Bone marrow (tissue), 2 donors: ENCODE measurements at regions not wholly inside any gene's neighbourhood (a gene's known extent, or its start where the extent isn't known, plus 50 kb on each side); places are given as distances from the start of the nearest gene placed in this dataset.
"Not testable (repeated sequence)": the region's sequence is repeated elsewhere in the genome, so short reads cannot be mapped to it uniquely, and the experiment has no call there.

ENCODE experiments used
- DNase-seq, 2 donors: peaks; one replicate each; lab custom pipeline; 2025; lab: John Stamatoyannopoulos, UW

DNA sequence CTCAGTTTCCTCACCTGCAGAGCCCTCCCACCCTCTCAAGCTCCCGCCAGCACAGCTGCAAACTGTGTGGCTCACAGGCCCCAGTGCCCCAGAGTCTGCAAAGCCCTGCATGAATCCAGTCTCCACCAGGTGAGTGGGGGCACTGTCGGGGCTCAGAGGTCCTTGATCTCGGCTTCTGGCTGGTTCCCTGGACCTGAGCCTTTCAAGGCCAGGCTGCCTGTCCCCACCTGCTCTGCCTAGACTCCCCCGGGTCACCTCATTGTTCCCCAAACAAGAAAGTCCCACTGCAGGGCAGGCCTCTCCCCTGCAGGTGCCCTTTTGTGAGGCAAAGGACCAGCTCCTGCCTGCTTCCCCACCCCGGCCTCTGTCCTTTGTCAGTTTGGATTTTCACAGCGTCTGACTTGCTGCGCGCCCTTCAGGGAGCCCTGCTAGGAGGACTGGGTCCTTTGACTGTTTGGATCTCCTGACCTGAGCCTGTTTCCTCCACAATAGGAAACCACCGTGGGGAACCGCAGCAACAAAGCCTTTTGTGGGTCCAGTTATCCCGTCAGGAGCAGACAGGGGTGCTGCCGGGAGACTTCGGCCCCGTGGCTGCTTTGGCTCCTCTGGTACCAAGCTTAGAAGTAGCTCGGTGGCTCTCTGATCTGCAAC is 200.5 kb upstream of the HDAC4 start:
- DNase-seq = no peak

DNA sequence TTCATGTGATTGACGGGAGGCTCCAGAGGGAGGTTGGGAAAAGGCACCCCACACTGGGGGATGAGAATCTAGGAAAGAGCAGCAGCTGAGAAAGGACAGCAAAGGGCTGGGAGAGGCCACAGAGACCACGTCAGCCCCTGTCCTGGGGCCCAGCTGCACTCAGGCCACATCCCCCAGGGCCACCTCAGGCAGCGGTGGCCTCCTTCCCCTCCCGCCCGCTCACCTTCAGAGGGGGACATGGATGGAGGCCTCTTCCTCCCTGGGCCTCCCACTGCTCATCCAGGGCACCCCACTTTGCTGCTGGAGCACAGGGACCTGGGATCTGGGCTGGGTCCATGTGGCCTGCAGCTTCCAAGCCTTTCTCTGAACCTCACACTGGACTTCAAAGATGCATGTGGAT is 199.8 kb upstream of the HDAC4 start:
- DNase-seq = no peak

DNA sequence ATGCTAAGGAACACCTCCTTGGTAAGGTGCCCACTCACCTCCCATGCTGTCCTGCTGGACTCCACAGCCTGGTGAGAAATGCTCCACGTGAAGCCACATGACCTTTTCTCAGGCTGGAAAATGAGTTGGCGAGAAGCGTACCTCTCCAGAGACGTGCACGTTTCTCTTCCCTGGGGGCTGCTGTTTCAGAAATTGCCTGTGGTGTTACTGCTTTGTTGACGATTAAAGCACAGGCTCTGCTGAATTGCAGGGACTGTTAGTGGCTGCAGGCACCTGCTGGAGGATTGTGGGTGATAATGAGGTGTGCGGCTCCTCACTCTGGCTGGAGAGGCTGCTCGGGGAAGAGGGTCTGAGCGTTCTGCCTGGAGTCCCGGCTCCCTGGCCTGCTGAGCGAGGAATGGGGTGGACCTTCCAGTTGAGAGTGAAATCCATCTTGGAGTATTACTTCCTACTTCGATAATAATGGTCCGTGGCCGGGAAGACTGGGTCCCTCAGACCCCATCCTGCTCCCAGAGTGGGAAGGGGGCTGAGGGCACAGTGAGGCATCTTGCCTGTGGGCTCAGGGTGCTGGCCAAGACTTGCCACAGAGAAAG is 199.3 kb upstream of the HDAC4 start:
- DNase-seq = no peak

DNA sequence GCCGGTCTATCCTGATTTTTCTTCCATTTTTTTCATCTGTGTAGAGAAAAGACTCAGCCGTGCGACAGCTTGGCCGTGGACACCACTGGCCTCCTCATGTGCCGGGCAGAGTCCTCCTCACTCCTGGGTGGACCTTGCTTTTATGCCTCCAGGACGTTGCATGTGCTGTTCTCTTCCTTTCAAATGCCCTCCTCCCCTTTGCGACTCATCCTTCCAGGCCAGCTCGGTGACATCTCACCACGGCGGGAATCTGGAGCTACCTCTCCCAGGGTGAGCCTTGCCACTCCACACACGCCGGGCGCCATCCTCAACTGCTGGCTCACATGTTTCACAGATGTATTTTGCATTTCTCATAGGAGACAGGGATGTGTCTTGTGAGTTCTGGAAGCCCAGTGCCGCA is 198.5 kb upstream of the HDAC4 start:
- no peak for DNase-seq

DNA sequence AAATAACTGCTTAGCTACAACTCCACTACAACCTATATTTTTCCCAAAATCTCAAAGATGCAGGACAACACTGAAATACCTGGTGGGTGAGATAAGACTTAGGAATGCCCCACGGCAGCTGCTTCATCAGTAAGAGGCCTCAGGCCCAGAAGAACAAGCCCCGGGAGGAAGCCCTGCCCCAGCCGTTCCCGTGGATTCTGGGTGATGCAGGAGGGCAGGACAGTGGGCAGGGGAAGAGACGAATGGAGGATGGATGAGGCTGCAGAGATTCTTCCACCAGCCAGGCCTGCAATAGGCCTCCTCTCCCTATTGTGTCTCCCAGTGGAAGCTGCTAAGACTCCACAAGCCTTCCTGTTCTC is 197.9 kb upstream of the HDAC4 start:
- no peak for DNase-seq

DNA sequence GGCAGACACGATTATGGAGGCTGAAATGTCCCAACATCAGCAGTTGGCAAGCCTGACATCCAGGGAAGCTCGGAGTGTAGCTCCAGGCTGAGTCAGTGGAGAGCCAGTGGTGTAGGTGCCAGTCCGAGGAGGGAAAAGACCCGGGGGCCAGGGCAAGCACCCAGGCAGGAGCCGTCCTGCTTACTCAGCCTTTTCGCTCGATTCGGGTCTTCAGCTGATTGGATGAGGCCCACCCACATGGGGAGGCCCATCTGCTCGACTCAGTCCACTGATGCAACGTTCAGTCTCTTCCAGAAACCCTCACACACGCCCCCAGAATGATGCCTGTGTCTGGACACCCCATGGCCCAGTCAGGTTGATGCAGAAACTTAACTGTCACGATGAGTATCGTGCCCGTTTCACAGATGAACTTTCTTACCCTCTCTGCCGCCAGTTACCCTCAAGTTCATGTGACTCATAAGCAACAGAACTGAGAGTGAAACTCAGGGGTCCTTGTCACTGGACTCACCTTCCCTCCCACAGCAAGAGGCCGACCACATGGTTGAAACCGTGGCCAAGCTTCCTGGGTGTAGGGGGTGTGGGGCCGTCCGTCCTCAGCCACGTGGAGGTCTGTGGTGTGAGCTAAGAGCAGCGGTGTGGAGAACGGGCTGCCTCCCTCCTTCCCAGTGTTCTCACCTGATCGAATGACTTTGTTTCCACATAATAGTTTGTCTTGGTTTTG is 197.4 kb upstream of the HDAC4 start:
- no peak for DNase-seq

DNA sequence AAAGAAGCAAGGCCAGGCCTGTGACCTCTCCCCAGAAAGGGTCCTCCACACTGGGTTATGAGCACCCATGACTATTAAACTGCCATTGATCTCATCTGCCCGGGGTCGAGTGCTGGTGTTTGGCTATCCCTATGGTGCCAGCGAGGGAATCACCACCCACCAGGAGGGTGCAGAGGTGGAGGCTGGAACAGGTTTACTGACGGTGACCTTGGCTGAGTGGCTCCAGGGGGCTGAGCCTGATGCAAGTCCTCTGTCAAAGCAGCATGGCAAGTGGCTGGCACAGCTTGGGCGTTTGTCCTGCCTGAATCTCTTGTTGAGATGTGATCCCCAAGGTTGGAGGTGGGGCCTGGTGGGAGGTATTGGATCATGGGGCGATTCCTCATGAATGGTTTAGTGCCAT is 196.4 kb upstream of the HDAC4 start:
- DNase-seq = no peak

GRCh38 chr2:239596792-239597191 is 196.0 kb upstream of the HDAC4 start:
- DNase-seq = no peak

- DNase-seq = no peak
Measured at GRCh38 chr2:239596253-239596652, 195.4 kb upstream of the HDAC4 start.

GRCh38 chr2:239595726-239596125 is 194.9 kb upstream of the HDAC4 start:
- DNase-seq = no peak

DNA sequence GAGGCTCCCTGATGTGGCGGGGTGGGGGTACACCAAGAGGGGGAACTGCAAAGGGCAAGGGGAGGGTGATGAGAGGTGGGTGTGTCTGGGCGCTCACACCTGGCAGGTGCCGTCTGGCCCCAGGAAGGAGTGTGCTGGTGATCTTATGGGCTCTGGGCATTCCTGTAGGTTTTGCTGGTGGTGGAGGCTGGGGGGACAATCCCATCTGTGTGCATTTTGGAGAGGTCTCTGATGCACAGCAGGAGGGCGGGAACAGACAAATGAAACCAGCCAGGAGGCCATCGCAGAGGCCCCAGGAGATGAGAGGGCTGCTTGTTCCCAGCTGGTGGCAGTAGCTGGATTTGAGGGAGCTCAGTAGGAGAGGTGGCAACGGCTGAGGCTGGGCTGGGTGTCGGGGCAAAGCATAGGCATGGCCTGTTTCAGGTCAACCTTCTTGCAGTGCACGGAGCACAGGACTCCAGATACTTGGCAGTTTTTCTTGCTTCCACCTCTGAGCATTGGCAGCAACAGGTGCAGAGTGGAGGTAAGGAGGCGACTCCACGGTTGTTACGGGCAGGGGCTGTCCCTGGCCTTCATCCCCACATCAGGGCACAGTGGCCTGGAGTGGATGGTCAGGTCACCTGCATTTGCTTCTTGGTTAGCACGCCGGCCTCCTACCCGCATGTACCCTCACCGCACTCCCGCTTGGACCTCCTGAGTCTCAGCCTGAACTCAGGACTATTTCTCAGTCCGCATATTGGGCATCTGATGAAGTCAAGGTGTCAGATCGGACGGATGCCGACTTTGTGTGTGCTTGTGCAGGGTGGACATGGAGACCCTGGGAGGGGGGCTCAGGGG is 194.2 kb upstream of the HDAC4 start:
- no peak for DNase-seq

- DNase-seq = no peak
Measured at GRCh38 chr2:239594019-239594771, 193.4 kb upstream of the HDAC4 start.

DNA sequence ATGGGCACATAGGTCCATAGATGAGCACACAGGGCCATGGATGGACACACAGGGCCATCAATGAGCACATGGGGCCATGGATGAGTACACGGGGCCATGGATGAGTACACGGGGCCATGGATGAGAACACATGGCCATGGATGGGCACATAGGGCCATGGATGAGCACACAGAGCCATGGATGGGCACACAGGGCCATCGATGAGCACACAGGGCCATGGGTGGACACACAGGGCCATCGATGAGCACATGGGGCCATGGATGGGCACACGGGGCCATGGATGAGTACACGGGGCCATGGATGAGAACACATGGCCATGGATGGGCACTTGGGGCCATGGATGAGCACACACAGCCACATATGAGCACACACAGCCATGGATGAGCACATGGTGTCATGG is 192.6 kb upstream of the HDAC4 start:
- DNase-seq = no peak

DNA sequence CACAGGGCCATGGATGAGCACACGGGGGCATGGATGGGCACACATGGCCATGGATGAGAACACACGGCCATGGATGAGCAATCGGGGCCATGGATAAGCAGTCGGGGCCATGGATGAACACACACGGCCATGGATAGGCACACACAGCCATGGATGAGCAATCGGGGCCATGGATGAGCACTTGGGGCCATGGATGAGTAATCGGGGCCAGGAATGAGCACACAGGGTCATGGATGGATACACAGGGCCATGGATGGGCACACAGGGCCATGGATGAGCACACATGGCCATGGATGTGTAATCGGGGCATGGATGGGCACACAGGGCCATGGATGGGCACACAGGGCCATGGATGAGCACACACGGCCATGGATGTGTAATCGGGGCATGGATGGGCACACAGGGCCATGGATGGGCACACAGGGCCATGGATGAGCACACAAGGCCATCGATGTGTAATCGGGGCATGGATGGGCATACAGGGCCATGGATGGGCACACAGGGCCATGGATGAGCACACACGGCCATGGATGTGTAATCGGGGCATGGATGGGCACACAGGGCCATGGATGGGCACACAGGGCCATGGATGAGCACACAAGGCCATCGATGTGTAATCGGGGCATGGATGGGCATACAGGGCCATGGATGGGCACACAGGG is 191.9 kb upstream of the HDAC4 start:
- DNase-seq = not testable (repeated sequence)

- no peak for DNase-seq
Measured at GRCh38 chr2:239590995-239591915, 190.4 kb upstream of the HDAC4 start.

DNA sequence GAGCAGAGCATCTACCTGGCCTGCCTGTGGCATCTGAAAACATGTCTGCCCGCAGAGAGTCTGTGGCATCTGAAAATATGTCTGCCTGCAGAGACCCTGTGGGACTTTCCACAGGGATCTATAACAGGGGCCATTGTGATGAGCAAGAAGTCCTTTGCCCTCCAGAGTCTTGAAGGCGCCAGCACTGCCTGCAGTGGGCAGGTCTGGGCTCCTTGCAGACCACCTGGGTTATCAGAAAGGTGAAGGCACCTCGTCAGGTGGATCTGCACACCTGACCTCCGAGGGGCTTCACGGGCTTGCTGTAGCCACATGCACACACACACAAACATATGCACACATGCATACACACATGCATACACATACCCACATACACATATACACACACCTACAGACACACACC is 189.5 kb upstream of the HDAC4 start:
- DNase-seq = no peak

DNA sequence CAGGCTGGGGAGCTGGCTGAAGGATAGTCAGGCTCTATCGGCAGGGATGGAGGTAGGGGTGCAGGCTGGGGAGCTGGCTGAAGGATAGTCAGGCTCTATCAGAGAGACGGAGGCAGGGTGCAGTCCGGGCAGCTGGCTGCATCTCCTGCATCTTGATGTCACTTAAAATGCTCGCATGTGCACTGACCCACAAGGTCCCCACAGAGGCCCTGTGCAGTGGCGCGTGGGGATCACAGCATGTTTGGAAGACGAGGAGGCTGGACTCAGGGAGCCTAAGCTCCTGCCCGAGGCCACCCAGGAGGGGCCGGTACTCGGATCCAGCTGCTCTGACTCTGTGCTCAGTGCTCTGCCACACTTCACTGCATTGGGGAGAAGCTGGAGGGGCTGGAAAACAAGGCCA is 189.0 kb upstream of the HDAC4 start:
- DNase-seq = no peak

GRCh38 chr2:239589270-239589825 is 188.5 kb upstream of the HDAC4 start:
- no peak for DNase-seq

GRCh38 chr2:239588451-239589269 is 187.8 kb upstream of the HDAC4 start:
- no peak for DNase-seq
